HepG2 (cell line): ENCODE measurements at regions not wholly inside any gene's neighbourhood (a gene's known extent, or its start where the extent isn't known, plus 50 kb on each side); places are given as distances from the start of the nearest gene placed in this dataset.

Experiments
- MYNN ChIP-seq: sonication (generic); formaldehyde crosslinking; IDR thresholded peaks from 2 replicates; pipeline ENCODE4 v1.4.0; 2020; ENCODE audit warnings: mild to moderate bottlenecking, low read depth, missing genetic modification reagents
- TF ChIP-seq, protein P1 (sequence below): sonication (generic); formaldehyde crosslinking; IDR thresholded peaks from 2 replicates; pipeline ENCODE4 v1.5.0; 2020; ENCODE audit warnings: mild to moderate bottlenecking, missing genetic modification reagents, moderate library complexity

DNA sequence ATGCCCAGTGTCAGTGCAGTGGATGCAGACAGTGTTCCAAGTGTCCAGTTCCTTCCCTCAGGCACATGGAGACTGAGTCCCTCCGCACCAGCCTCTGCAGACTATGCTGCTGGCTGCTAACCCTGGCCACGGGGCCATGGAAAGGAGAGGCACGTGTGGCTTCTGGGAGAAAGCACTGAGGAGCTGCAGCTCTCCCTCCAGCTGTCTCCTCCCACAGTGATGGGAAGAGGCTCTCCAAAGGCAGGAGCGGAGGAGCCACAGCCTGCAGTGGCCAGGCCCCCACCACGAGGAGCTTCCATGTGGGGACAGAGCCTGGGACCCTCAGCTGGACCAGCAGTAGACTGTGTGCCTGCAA is 141.1 kb downstream of the NDUFA10 start:
- TF ChIP-seq, protein P1, sequence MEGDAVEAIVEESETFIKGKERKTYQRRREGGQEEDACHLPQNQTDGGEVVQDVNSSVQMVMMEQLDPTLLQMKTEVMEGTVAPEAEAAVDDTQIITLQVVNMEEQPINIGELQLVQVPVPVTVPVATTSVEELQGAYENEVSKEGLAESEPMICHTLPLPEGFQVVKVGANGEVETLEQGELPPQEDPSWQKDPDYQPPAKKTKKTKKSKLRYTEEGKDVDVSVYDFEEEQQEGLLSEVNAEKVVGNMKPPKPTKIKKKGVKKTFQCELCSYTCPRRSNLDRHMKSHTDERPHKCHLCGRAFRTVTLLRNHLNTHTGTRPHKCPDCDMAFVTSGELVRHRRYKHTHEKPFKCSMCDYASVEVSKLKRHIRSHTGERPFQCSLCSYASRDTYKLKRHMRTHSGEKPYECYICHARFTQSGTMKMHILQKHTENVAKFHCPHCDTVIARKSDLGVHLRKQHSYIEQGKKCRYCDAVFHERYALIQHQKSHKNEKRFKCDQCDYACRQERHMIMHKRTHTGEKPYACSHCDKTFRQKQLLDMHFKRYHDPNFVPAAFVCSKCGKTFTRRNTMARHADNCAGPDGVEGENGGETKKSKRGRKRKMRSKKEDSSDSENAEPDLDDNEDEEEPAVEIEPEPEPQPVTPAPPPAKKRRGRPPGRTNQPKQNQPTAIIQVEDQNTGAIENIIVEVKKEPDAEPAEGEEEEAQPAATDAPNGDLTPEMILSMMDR (CRISPR knock-in tag) = no peak
- TF ChIP-seq MYNN (CRISPR knock-in tag) = no peak
